ENCODE measurements at regions not wholly inside any gene's neighbourhood (a gene's known extent, or its start where the extent isn't known, plus 50 kb on each side); places are given as distances from the start of the nearest gene placed in this dataset.

DNA sequence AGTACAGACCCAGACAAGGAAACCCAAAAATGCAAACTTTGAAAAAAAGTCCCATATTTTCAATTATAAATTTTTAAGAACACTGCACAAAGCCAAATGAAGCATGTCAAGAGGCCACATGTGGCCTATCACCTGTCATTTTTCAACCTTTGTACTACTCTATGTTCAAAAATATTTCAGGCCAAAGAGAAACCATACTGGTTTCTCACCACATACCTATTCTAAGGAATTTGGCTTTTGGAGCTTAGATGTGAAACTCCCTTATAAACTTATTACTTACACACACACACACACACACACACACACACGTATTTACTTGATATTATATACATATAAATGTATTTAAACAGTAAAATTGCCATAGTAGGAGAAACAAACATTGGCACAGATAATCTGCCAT lies 338.7 kb downstream of the TXNL1 start:
- Histone ChIP-seq H3K4me3 (no peak overlapping the region), H3K4me1 (peaks cover 10% of the 10 kb centered on the region), H3F3A (ENCODE audit: low read depth) (no peaks in the 10 kb centered on the region), H3K36me3 (no peaks in the 10 kb centered on the region), H3K9ac (no peak overlapping the region), H2AFZ (replicated peaks) (no peak overlapping the region), H3K27me3 (no peaks in the 10 kb centered on the region), H3K27ac (no peak overlapping the region), H3K9me3 (ENCODE audit: low read depth) (no peaks in the 10 kb centered on the region), H4K20me1 (ENCODE audit: low read depth) (no peaks in the 10 kb centered on the region), H3K4me2 (no peak overlapping the region), H3K79me2 (ENCODE audit: low read depth) (no peaks in the 10 kb centered on the region)
- Mint-ChIP-seq H3K27me3 (ENCODE audit: insufficient read depth, low read depth) (peaks cover 2% of the 10 kb centered on the region), H3K4me1 (peaks cover 10% of the 10 kb centered on the region), H3K4me3 (no peak overlapping the region), H3K36me3 (no peaks in the 10 kb centered on the region), H3K27ac (no peak overlapping the region), H3K9me3 (no peaks in the 10 kb centered on the region)
- TF ChIP-seq, protein P1, sequence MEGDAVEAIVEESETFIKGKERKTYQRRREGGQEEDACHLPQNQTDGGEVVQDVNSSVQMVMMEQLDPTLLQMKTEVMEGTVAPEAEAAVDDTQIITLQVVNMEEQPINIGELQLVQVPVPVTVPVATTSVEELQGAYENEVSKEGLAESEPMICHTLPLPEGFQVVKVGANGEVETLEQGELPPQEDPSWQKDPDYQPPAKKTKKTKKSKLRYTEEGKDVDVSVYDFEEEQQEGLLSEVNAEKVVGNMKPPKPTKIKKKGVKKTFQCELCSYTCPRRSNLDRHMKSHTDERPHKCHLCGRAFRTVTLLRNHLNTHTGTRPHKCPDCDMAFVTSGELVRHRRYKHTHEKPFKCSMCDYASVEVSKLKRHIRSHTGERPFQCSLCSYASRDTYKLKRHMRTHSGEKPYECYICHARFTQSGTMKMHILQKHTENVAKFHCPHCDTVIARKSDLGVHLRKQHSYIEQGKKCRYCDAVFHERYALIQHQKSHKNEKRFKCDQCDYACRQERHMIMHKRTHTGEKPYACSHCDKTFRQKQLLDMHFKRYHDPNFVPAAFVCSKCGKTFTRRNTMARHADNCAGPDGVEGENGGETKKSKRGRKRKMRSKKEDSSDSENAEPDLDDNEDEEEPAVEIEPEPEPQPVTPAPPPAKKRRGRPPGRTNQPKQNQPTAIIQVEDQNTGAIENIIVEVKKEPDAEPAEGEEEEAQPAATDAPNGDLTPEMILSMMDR (IDR thresholded peaks at IDR 0.05) = no peak
- TF ChIP-seq EZH2phosphoT487 (IDR thresholded peaks at IDR 0.05) (no peak), EZH2 (IDR thresholded peaks at IDR 0.05) (no peak)
- no peak for DNase-seq (ENCODE audit: low spot score)

DNA sequence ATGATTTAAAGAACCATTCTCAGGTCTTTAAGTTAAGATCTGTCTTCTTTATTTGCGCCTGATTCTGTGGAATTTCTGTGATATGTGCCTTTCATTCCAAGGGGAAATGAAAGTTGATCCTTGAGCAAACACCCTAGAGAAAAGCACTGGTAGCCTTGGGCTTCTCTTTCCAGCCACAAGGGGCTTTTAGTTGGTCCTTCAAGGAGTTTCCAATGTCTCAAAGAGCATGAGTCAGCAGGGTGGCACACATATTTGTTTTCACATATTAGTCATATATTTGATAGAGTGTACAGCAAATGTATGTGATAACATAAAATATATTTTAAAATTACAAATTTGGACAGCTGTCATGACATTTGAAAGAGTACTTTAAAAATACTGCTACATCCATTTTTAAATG lies 339.5 kb downstream of the TXNL1 start:
- H3F3A ChIP-seq (ENCODE audit: low read depth) = no peaks in the 10 kb centered on the region
- Mint-ChIP-seq H3K36me3 (no peaks in the 10 kb centered on the region), H3K27me3 (ENCODE audit: insufficient read depth, low read depth) (peaks cover 2% of the 10 kb centered on the region), H3K4me1 (peaks cover 10% of the 10 kb centered on the region), H3K4me3 (no peak overlapping the region), H3K27ac (no peak overlapping the region), H3K9me3 (no peaks in the 10 kb centered on the region)
- no peaks in the 10 kb centered on the region for H3K9me3 ChIP-seq (ENCODE audit: low read depth)
- no peaks in the 10 kb centered on the region for H3K79me2 ChIP-seq (ENCODE audit: low read depth)
- H3K9ac ChIP-seq = no peak overlapping the region
- TF ChIP-seq, protein P1 (IDR thresholded peaks at IDR 0.05) = no peak
- TF ChIP-seq EZH2 (IDR thresholded peaks at IDR 0.05) (no peak), EZH2phosphoT487 (IDR thresholded peaks at IDR 0.05) (no peak)
- H3K4me1 ChIP-seq = peaks cover 10% of the 10 kb centered on the region
- no peak overlapping the region for H3K4me3 ChIP-seq
- DNase-seq (ENCODE audit: low spot score) = no peak
- no peak overlapping the region for H3K4me2 ChIP-seq
- H3K36me3 ChIP-seq = no peaks in the 10 kb centered on the region
- H4K20me1 ChIP-seq (ENCODE audit: low read depth) = no peaks in the 10 kb centered on the region
- no peak overlapping the region for H3K27ac ChIP-seq
- H2AFZ ChIP-seq (replicated peaks) = no peak overlapping the region
- H3K27me3 ChIP-seq = no peaks in the 10 kb centered on the region

DNA sequence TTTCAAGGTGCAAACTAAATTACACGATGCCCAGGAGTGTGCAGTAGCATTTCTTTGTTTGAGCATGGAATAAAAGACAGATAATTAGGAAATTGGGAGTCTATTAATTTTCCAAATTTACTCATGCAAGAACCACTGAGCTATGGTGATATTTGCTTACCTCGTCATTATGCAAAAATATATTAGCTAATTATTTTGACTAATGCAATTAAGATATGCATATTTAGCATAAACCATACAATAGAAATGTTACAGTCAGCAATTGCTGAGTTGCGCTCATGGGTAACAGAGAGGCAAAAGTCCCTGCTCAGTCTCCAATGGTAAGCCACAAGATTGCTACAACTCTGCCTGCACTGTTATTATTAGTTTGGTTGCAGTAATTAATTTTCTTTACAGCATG lies 342.0 kb downstream of the TXNL1 start:
- peaks cover 10% of the 10 kb centered on the region for H3K4me1 Mint-ChIP-seq
- Histone ChIP-seq H3F3A (ENCODE audit: low read depth) (no peaks in the 10 kb centered on the region), H3K4me3 (no peak overlapping the region), H3K9ac (no peak overlapping the region), H3K27me3 (no peaks in the 10 kb centered on the region), H3K27ac (no peak overlapping the region), H3K4me2 (no peak overlapping the region), H3K4me1 (peaks cover 10% of the 10 kb centered on the region), H4K20me1 (ENCODE audit: low read depth) (no peaks in the 10 kb centered on the region), H3K9me3 (ENCODE audit: low read depth) (no peaks in the 10 kb centered on the region), H2AFZ (replicated peaks) (no peak overlapping the region), H3K79me2 (ENCODE audit: low read depth) (no peaks in the 10 kb centered on the region), H3K36me3 (no peaks in the 10 kb centered on the region)
- no peak overlapping the region for H3K4me3 Mint-ChIP-seq
- DNase-seq (ENCODE audit: low spot score) = no peak
- no peaks in the 10 kb centered on the region for H3K9me3 Mint-ChIP-seq
- TF ChIP-seq, protein P1 (IDR thresholded peaks at IDR 0.05) = no peak
- TF ChIP-seq EZH2 (IDR thresholded peaks at IDR 0.05) (no peak), EZH2phosphoT487 (IDR thresholded peaks at IDR 0.05) (no peak)
- no peaks in the 10 kb centered on the region for H3K36me3 Mint-ChIP-seq
- no peak overlapping the region for H3K27ac Mint-ChIP-seq
- no peaks in the 10 kb centered on the region for H3K27me3 Mint-ChIP-seq (ENCODE audit: insufficient read depth, low read depth)
